PFSK-1 (cell line): ENCODE measurements at regions not wholly inside any gene's neighbourhood (a gene's known extent, or its start where the extent isn't known, plus 50 kb on each side); places are given as distances from the start of the nearest gene placed in this dataset.

Experiments used
- FOXP2 ChIP-seq: optimal IDR thresholded peaks from 2 replicates; pipeline ENCODE3; 2011; ENCODE audit warnings: borderline replicate concordance, control low read depth, inconsistent platforms; ENCODE audit not compliant: insufficient read depth; ENCODE audit errors: extremely low read length, extremely low read depth
- POLR2AphosphoS5 ChIP-seq: IDR thresholded peaks from 2 replicates; pipeline ENCODE4 v1.6.1; 2012; ENCODE audit warnings: low read depth, mild to moderate bottlenecking, control low read depth, low read length, moderate library complexity
- REST ChIP-seq, 2 experiments: IDR thresholded peaks; 2 replicates each; pipeline versions ENCODE4 v1.6.1 to v1.8.0; 2011 to 2012; ENCODE audit warnings: low read depth in 2 of 2, low read length in 2 of 2, control low read depth in 1 of 2, inconsistent platforms in 1 of 2, mild to moderate bottlenecking in 1 of 2, moderate library complexity in 1 of 2; ENCODE audit not compliant: insufficient read depth in 1 of 2
- SIN3A ChIP-seq: IDR thresholded peaks from 2 replicates; pipeline ENCODE4 v1.6.1; 2012; ENCODE audit warnings: mild to moderate bottlenecking, low read length, moderate library complexity, borderline replicate concordance; ENCODE audit not compliant: insufficient read depth
- TAF1 ChIP-seq: IDR thresholded peaks from 2 replicates; pipeline ENCODE4 v1.6.1; 2012; ENCODE audit warnings: low read length, control low read depth, borderline replicate concordance; ENCODE audit not compliant: insufficient read depth

- TF ChIP-seq SIN3A: no peak
- no peak for TF ChIP-seq POLR2AphosphoS5
- TF ChIP-seq REST (IDR thresholded peaks at IDR 0.05; ENCODE audit: insufficient read depth in 1 of 2, low read depth in 2 of 2, low read length in 2 of 2): no peak
- no peak for TF ChIP-seq FOXP2
- no peak for TF ChIP-seq TAF1
Measured at GRCh38 chr4:20440170-20440569, 188.5 kb downstream of the SLIT2 start.

DNA sequence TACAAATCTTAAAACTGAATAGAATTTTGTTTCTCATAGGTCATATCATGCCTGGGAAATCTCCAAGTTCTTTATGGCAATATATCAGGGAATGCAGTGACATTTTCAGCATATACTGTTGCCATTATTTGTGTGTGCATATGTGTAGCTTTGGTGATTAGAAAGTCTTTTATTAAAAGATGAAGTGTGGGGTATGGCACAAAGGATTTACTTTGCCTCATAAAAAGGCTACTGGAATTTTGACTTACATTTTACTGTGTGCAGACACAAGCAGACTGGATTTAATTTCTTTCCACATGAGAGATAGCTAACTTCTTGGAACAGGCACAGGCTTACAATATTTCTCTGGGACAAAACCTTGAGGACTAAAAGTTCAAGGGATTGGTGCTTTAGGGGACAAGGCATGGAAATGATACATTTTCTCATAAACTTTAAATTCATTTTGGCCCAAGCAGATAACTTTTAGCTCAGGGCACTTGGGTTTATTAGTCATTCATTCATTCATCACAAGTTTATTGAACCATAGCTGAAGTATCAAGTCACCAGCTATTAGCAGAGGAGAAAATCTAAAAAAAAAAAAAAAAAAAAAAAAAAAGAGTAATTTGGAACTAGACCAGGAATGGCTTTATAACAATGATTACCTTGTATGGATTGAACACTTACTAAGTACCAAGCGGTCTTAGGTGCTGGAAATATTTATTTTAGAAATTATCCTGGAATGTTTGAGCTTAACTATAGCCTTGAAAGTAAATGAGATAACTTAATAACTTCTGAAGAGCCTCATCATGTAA is 191.5 kb downstream of the SLIT2 start:
- TF ChIP-seq REST (IDR thresholded peaks at IDR 0.05; ENCODE audit: insufficient read depth in 1 of 2, low read depth in 2 of 2, low read length in 2 of 2): no peak
- TF ChIP-seq FOXP2: no peak
- no peak for TF ChIP-seq SIN3A
- no peak for TF ChIP-seq POLR2AphosphoS5
- TF ChIP-seq TAF1: no peak

DNA sequence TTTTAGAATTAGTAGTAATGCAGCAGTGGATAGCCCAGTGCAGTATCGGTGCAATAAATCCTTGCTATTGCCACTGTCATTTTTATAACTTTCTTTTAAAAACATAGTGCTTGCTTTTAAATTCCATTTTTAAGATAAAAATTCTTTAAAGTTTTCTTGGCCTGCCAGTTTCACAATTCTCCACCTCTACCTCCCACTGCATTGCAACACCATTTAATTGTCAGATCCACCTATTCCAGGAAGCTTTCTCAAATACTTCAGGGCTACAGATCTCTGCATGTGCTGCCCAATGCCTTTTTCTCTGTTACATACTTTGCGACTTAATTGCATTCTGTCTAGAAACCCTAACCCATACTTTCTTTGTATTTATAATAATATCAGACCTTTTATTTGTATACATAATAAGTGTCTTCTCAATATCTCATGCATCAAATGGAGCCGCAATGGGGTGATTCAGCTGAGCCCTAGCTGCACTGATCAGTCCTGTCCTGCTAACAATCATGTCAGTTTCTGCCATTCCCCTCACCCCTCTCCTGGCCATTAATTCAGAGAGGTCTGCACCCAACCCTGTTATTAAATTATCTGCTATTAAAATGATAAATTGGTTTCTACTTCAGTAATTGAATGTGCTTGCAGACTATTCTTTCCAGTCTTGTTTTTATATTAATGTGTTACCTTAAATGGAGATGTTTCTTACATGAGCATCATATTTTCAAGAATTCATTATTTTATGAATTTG is 193.1 kb downstream of the SLIT2 start:
- TF ChIP-seq POLR2AphosphoS5 (no peak), TAF1 (no peak), REST (IDR thresholded peaks at IDR 0.05; ENCODE audit: insufficient read depth in 1 of 2, low read depth in 2 of 2, low read length in 2 of 2) (no peak), SIN3A (no peak), FOXP2 (no peak)

GRCh38 chr4:20445933-20446723 is 194.4 kb downstream of the SLIT2 start:
- TF ChIP-seq POLR2AphosphoS5: no peak
- no peak for TF ChIP-seq REST (IDR thresholded peaks at IDR 0.05; ENCODE audit: insufficient read depth in 1 of 2, low read depth in 2 of 2, low read length in 2 of 2)
- TF ChIP-seq TAF1: no peak
- no peak for TF ChIP-seq FOXP2
- TF ChIP-seq SIN3A: no peak
